ENCODE measurements at regions not wholly inside any gene's neighbourhood (a gene's known extent, or its start where the extent isn't known, plus 50 kb on each side); places are given as distances from the start of the nearest gene placed in this dataset.
A peak's percentile ranks its signal among the peaks of the same experiment; 100 is the strongest.

GRCh38 chr16:79472426-79472825, 128.1 kb downstream of the MAF start:
- Histone ChIP-seq H2AK5ac (ENCODE audit: low read length) (no peak overlapping the region), H3K79me1 (ENCODE audit: low read length) (no peaks in the 10 kb centered on the region), H3K4me1 (ENCODE audit: control insufficient read depth in 1 of 2, insufficient read depth in 2 of 2, low read length in 2 of 2) (no peaks in the 10 kb centered on the region), H3K4ac (ENCODE audit: low read depth, low read length) (no peak overlapping the region), H3K23ac (ENCODE audit: low read length) (no peak overlapping the region), H3K27ac (ENCODE audit: low read depth, low read length) (no peak overlapping the region), H3K4me2 (ENCODE audit: low read length) (no peak overlapping the region), H3K9me3 (ENCODE audit: insufficient read depth, low read depth, low read length) (no peaks in the 10 kb centered on the region), H2BK120ac (ENCODE audit: insufficient read depth, low read length, poor library complexity) (no peak overlapping the region), H3K4me3 (ENCODE audit: low read depth, low read length) (no peak overlapping the region), H3K27me3 (ENCODE audit: insufficient read depth, low read length) (no peaks in the 10 kb centered on the region), H3K36me3 (ENCODE audit: control insufficient read depth in 1 of 2, insufficient read depth in 2 of 2, low read length in 2 of 2) (no peaks in the 10 kb centered on the region), H4K8ac (ENCODE audit: low read depth, low read length) (no peak overlapping the region), H2AFZ (ENCODE audit: insufficient read depth, low read length, poor library complexity) (no peak overlapping the region), H2BK5ac (ENCODE audit: low read depth, low read length, poor library complexity) (no peak overlapping the region), H4K91ac (ENCODE audit: low read depth, low read length) (no peak overlapping the region), H3K14ac (ENCODE audit: low read length) (no peak overlapping the region), H2BK12ac (ENCODE audit: low read length) (no peak overlapping the region), H3K79me2 (ENCODE audit: control insufficient read depth, insufficient read depth, low read length, poor library complexity) (no peaks in the 10 kb centered on the region), H4K12ac (ENCODE audit: low read depth, low read length) (no peak overlapping the region), H3K9ac (ENCODE audit: low read length) (no peak overlapping the region), H3K18ac (ENCODE audit: low read length) (no peak overlapping the region)
- DNase-seq, result no peak
- 100% methylated on average over 1 of the region's 3 CpGs for WGBS (ENCODE audit: extremely low coverage, insufficient coverage, insufficient read length)

DNA sequence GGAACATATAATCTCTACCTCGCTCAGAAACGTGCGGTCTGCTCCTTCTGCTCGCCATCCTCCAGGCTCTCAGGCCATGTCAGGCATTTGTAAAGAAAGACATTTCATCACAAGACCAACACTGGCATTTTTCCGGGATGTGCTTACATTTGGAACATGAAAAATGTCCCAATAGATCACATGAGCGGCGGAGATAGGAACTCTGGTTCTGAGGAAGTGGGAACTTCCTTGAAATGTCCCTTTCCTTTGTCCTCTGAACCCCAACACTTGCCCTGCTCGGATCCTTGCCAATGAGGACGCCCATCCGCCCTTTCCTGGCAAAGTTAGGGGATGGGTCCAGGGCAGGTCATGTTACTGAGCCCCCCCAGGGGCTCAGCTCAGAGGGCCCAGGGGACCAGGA, 130.5 kb downstream of the MAF start:
- Histone ChIP-seq H3K23ac (ENCODE audit: low read length) (no peak overlapping the region), H3K4me3 (ENCODE audit: low read depth, low read length) (no peak overlapping the region), H2AK5ac (ENCODE audit: low read length) (no peak overlapping the region), H2BK12ac (ENCODE audit: low read length) (no peak overlapping the region), H4K12ac (ENCODE audit: low read depth, low read length) (no peak overlapping the region), H3K4ac (ENCODE audit: low read depth, low read length) (no peak overlapping the region), H3K27ac (ENCODE audit: low read depth, low read length) (no peak overlapping the region), H4K8ac (ENCODE audit: low read depth, low read length) (no peak overlapping the region), H3K4me1 (ENCODE audit: control insufficient read depth in 1 of 2, insufficient read depth in 2 of 2, low read length in 2 of 2) (no peaks in the 10 kb centered on the region), H2BK120ac (ENCODE audit: insufficient read depth, low read length, poor library complexity) (no peak overlapping the region), H2BK5ac (ENCODE audit: low read depth, low read length, poor library complexity) (no peak overlapping the region), H3K79me1 (ENCODE audit: low read length) (no peaks in the 10 kb centered on the region), H3K27me3 (ENCODE audit: insufficient read depth, low read length) (no peaks in the 10 kb centered on the region), H4K91ac (ENCODE audit: low read depth, low read length) (no peak overlapping the region), H3K36me3 (ENCODE audit: control insufficient read depth in 1 of 2, insufficient read depth in 2 of 2, low read length in 2 of 2) (no peaks in the 10 kb centered on the region), H2AFZ (ENCODE audit: insufficient read depth, low read length, poor library complexity) (no peak overlapping the region), H3K9me3 (ENCODE audit: insufficient read depth, low read depth, low read length) (no peaks in the 10 kb centered on the region), H3K4me2 (ENCODE audit: low read length) (no peak overlapping the region), H3K9ac (ENCODE audit: low read length) (no peak overlapping the region), H3K79me2 (ENCODE audit: control insufficient read depth, insufficient read depth, low read length, poor library complexity) (no peaks in the 10 kb centered on the region), H3K14ac (ENCODE audit: low read length) (no peak overlapping the region), H3K18ac (ENCODE audit: low read length) (no peak overlapping the region)
- DNase-seq, result peak in 1 of 2 donors; percentile 17
- WGBS (ENCODE audit: extremely low coverage, insufficient coverage, insufficient read length), result no CpG with 5 or more reads among the region's 10 CpGs

DNA sequence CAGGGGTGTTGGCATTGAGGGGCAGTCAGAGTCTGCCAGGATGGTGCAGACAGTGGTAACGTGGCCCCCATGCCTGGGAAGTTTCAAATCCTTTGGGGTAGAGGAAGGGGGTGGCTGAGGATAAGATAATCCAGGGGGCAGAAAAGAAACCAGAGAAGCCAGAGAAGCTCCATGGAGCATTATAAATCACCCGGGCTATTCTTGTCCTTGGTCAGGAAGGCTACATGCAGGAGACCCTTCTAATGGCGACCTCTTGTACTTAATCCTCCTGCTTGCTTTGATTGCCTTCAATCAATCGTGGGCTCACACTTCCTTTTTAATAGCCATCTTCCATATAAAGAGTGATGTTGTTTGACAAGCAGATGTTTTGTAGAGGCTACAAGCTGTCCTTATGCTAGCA, 131.9 kb downstream of the MAF start:
- H3K14ac ChIP-seq (ENCODE audit: low read length), result no peak overlapping the region
- H3K79me2 ChIP-seq (ENCODE audit: control insufficient read depth, insufficient read depth, low read length, poor library complexity), result no peaks in the 10 kb centered on the region
- H3K4me1 ChIP-seq (ENCODE audit: control insufficient read depth in 1 of 2, insufficient read depth in 2 of 2, low read length in 2 of 2), result no peaks in the 10 kb centered on the region
- no peak for DNase-seq
- H3K79me1 ChIP-seq (ENCODE audit: low read length), result no peaks in the 10 kb centered on the region
- no peak overlapping the region for H2AFZ ChIP-seq (ENCODE audit: insufficient read depth, low read length, poor library complexity)
- H3K36me3 ChIP-seq (ENCODE audit: control insufficient read depth in 1 of 2, insufficient read depth in 2 of 2, low read length in 2 of 2), result no peaks in the 10 kb centered on the region
- H3K18ac ChIP-seq (ENCODE audit: low read length), result no peak overlapping the region
- H3K9me3 ChIP-seq (ENCODE audit: insufficient read depth, low read depth, low read length), result no peaks in the 10 kb centered on the region
- no peak overlapping the region for H3K4ac ChIP-seq (ENCODE audit: low read depth, low read length)
- no peaks in the 10 kb centered on the region for H3K27me3 ChIP-seq (ENCODE audit: insufficient read depth, low read length)
- no peak overlapping the region for H2BK12ac ChIP-seq (ENCODE audit: low read length)
- no peak overlapping the region for H2BK120ac ChIP-seq (ENCODE audit: insufficient read depth, low read length, poor library complexity)
- no peak overlapping the region for H3K4me3 ChIP-seq (ENCODE audit: low read depth, low read length)
- H2BK5ac ChIP-seq (ENCODE audit: low read depth, low read length, poor library complexity), result no peak overlapping the region
- no peak overlapping the region for H4K8ac ChIP-seq (ENCODE audit: low read depth, low read length)
- WGBS (ENCODE audit: extremely low coverage, insufficient coverage, insufficient read length), result no CpG with 5 or more reads among the region's 4 CpGs
- no peak overlapping the region for H2AK5ac ChIP-seq (ENCODE audit: low read length)
- no peak overlapping the region for H3K9ac ChIP-seq (ENCODE audit: low read length)
- H3K4me2 ChIP-seq (ENCODE audit: low read length), result no peak overlapping the region
- H4K91ac ChIP-seq (ENCODE audit: low read depth, low read length), result no peak overlapping the region
- no peak overlapping the region for H3K27ac ChIP-seq (ENCODE audit: low read depth, low read length)
- H3K23ac ChIP-seq (ENCODE audit: low read length), result no peak overlapping the region
- no peak overlapping the region for H4K12ac ChIP-seq (ENCODE audit: low read depth, low read length)

- no peaks in the 10 kb centered on the region for H3K4me1 ChIP-seq (ENCODE audit: control insufficient read depth in 1 of 2, insufficient read depth in 2 of 2, low read length in 2 of 2)
- H3K4ac ChIP-seq (ENCODE audit: low read depth, low read length), result no peak overlapping the region
- no peak overlapping the region for H4K91ac ChIP-seq (ENCODE audit: low read depth, low read length)
- H2BK120ac ChIP-seq (ENCODE audit: insufficient read depth, low read length, poor library complexity), result no peak overlapping the region
- H3K79me1 ChIP-seq (ENCODE audit: low read length), result no peaks in the 10 kb centered on the region
- H3K27ac ChIP-seq (ENCODE audit: low read depth, low read length), result no peak overlapping the region
- H2BK5ac ChIP-seq (ENCODE audit: low read depth, low read length, poor library complexity), result no peak overlapping the region
- H3K4me2 ChIP-seq (ENCODE audit: low read length), result no peak overlapping the region
- H3K27me3 ChIP-seq (ENCODE audit: insufficient read depth, low read length), result no peaks in the 10 kb centered on the region
- no peak for DNase-seq
- no CpG with 5 or more reads among the region's 10 CpGs for whole genome bisulfite sequencing (ENCODE audit: extremely low coverage, insufficient coverage, insufficient read length)
- H4K12ac ChIP-seq (ENCODE audit: low read depth, low read length), result no peak overlapping the region
- H2AFZ ChIP-seq (ENCODE audit: insufficient read depth, low read length, poor library complexity), result no peak overlapping the region
- no peak overlapping the region for H3K14ac ChIP-seq (ENCODE audit: low read length)
- no peak overlapping the region for H3K4me3 ChIP-seq (ENCODE audit: low read depth, low read length)
- no peak overlapping the region for H2BK12ac ChIP-seq (ENCODE audit: low read length)
- no peaks in the 10 kb centered on the region for H3K9me3 ChIP-seq (ENCODE audit: insufficient read depth, low read depth, low read length)
- no peaks in the 10 kb centered on the region for H3K79me2 ChIP-seq (ENCODE audit: control insufficient read depth, insufficient read depth, low read length, poor library complexity)
- H3K9ac ChIP-seq (ENCODE audit: low read length), result no peak overlapping the region
- H2AK5ac ChIP-seq (ENCODE audit: low read length), result no peak overlapping the region
- no peaks in the 10 kb centered on the region for H3K36me3 ChIP-seq (ENCODE audit: control insufficient read depth in 1 of 2, insufficient read depth in 2 of 2, low read length in 2 of 2)
- no peak overlapping the region for H4K8ac ChIP-seq (ENCODE audit: low read depth, low read length)
- no peak overlapping the region for H3K23ac ChIP-seq (ENCODE audit: low read length)
- H3K18ac ChIP-seq (ENCODE audit: low read length), result no peak overlapping the region
These were observed 132.4 kb downstream of the MAF start for GRCh38 chr16:79468121-79468552.

Data from trophoblast cell (in vitro differentiated cells and primary cell).